ENCODE measurements at regions not wholly inside any gene's neighbourhood (a gene's known extent, or its start where the extent isn't known, plus 50 kb on each side); places are given as distances from the start of the nearest gene placed in this dataset.
"Not testable (repeated sequence)": the region's sequence is repeated elsewhere in the genome, so short reads cannot be mapped to it uniquely, and the experiment has no call there.

GRCh38 chr3:18703798-18704197 lies 278.7 kb upstream of the SATB1 start:
- peaks cover 20% of the 10 kb centered on the region for H3K9me3 Mint-ChIP-seq
- TF ChIP-seq CTCF (conservative IDR thresholded peaks at IDR 0.05): no peak
- H3K4me1 Mint-ChIP-seq: no peaks in the 10 kb centered on the region
- H3K36me3 Mint-ChIP-seq (ENCODE audit: low read depth): no peaks in the 10 kb centered on the region
- H3K27ac Mint-ChIP-seq (ENCODE audit: unreplicated experiment): no peak overlapping the region
- no peak overlapping the region for H3K4me3 Mint-ChIP-seq
- H3K27me3 Mint-ChIP-seq (ENCODE audit: low read depth): no peaks in the 10 kb centered on the region
- no peak for DNase-seq (ENCODE audit: low read depth, low spot score)

GRCh38 chr3:18693588-18694329 lies 268.6 kb upstream of the SATB1 start:
- not testable (repeated sequence) for H3K9me3 Mint-ChIP-seq; H3K36me3 Mint-ChIP-seq (ENCODE audit: low read depth); H3K4me3 Mint-ChIP-seq; DNase-seq (ENCODE audit: low read depth, low spot score); H3K27ac Mint-ChIP-seq (ENCODE audit: unreplicated experiment); H3K27me3 Mint-ChIP-seq (ENCODE audit: low read depth); H3K4me1 Mint-ChIP-seq

- H3K27ac Mint-ChIP-seq (ENCODE audit: unreplicated experiment): no peak overlapping the region
- H3K4me1 Mint-ChIP-seq: no peaks in the 10 kb centered on the region
- TF ChIP-seq CTCF (conservative IDR thresholded peaks at IDR 0.05): no peak
- no peaks in the 10 kb centered on the region for H3K36me3 Mint-ChIP-seq (ENCODE audit: low read depth)
- H3K4me3 Mint-ChIP-seq: no peak overlapping the region
- H3K9me3 Mint-ChIP-seq: no peaks in the 10 kb centered on the region
- no peaks in the 10 kb centered on the region for H3K27me3 Mint-ChIP-seq (ENCODE audit: low read depth)
- no peak for DNase-seq (ENCODE audit: low read depth, low spot score)
Observed at GRCh38 chr3:18687286-18687685, 262.1 kb upstream of the SATB1 start.

- DNase-seq (ENCODE audit: low read depth, low spot score): no peak
- no peaks in the 10 kb centered on the region for H3K27me3 Mint-ChIP-seq (ENCODE audit: low read depth)
- no peak overlapping the region for H3K27ac Mint-ChIP-seq (ENCODE audit: unreplicated experiment)
- no peak for TF ChIP-seq CTCF (conservative IDR thresholded peaks at IDR 0.05)
- no peaks in the 10 kb centered on the region for H3K4me1 Mint-ChIP-seq
- no peak overlapping the region for H3K4me3 Mint-ChIP-seq
- H3K36me3 Mint-ChIP-seq (ENCODE audit: low read depth): no peaks in the 10 kb centered on the region
- H3K9me3 Mint-ChIP-seq: no peaks in the 10 kb centered on the region
Observed at GRCh38 chr3:18683900-18684299, 258.8 kb upstream of the SATB1 start.

- DNase-seq (ENCODE audit: low read depth, low spot score): no peak
- Mint-ChIP-seq H3K27me3 (ENCODE audit: low read depth) (no peaks in the 10 kb centered on the region), H3K9me3 (no peaks in the 10 kb centered on the region), H3K36me3 (ENCODE audit: low read depth) (no peaks in the 10 kb centered on the region), H3K4me1 (peaks cover 5% of the 10 kb centered on the region), H3K27ac (ENCODE audit: unreplicated experiment) (no peak overlapping the region), H3K4me3 (no peak overlapping the region)
- no peak for TF ChIP-seq CTCF (conservative IDR thresholded peaks at IDR 0.05)
Observed at GRCh38 chr3:18681818-18682345, 256.7 kb upstream of the SATB1 start.

GRCh38 chr3:18680758-18681157 lies 255.6 kb upstream of the SATB1 start:
- no peak for TF ChIP-seq CTCF (conservative IDR thresholded peaks at IDR 0.05)
- Mint-ChIP-seq H3K4me3 (no peak overlapping the region), H3K9me3 (no peaks in the 10 kb centered on the region), H3K36me3 (ENCODE audit: low read depth) (no peaks in the 10 kb centered on the region), H3K4me1 (peaks cover 5% of the 10 kb centered on the region), H3K27ac (ENCODE audit: unreplicated experiment) (no peak overlapping the region), H3K27me3 (ENCODE audit: low read depth) (no peaks in the 10 kb centered on the region)
- DNase-seq (ENCODE audit: low read depth, low spot score): no peak

Data from neural crest cell (in vitro differentiated cells).